PC-3 (cell line): ENCODE measurements at regions not wholly inside any gene's neighbourhood (a gene's known extent, or its start where the extent isn't known, plus 50 kb on each side); places are given as distances from the start of the nearest gene placed in this dataset.

ENCODE experiments used
- ATAC-seq: fragments of 200-7000 bp; cut with Tn5 transposase; 2 replicates; pipeline ENCODE4 v1.9.1; 2020; ENCODE audit warnings: mild to moderate bottlenecking, moderate library complexity
- BruUV-seq: library from RNA; stranded (reverse); fragments of 400-500 nt; replicated peaks from 2 replicates; lab custom pipeline; 2021; lab: Mats Ljungman, UMichigan
- CTCF ChIA-PET: fragments of 300-600 bp; sonication (Branson Sonifier 250); formaldehyde crosslinking; loops from one replicate; lab custom pipeline; 2022; ENCODE audit warnings: antibody characterized with exemption; lab: Charles Lee
- POLR2A ChIA-PET: fragments of 300-600 bp; sonication (Branson Sonifier 250); formaldehyde crosslinking; loops from one replicate; lab custom pipeline; 2022; ENCODE audit warnings: antibody characterized with exemption; ENCODE audit not compliant: unreplicated experiment; lab: Charles Lee
- DNase-seq: peaks from one replicate; pipeline ENCODE4 v3.0.0-alpha.2; 2015
- H2AFZ ChIP-seq: fragments of 300-600 bp; sonication (generic); 2 replicates; pipeline ENCODE4 v1.6.0; 2016; ENCODE audit warnings: antibody characterized with exemption, low read length
- H3F3A ChIP-seq: fragments of 300-600 bp; sonication (generic); one replicate; pipeline ENCODE4 v1.6.0; 2017; ENCODE audit warnings: antibody characterized with exemption, low read length, control low read depth, mild to moderate bottlenecking; ENCODE audit not compliant: unreplicated experiment
- H3K27ac ChIP-seq: fragments of 300-600 bp; sonication (generic); 2 replicates; pipeline ENCODE4 v1.5.1; 2016; ENCODE audit warnings: mild to moderate bottlenecking, low read length
- H3K27me3 ChIP-seq: fragments of 300-600 bp; sonication (generic); 2 replicates; pipeline ENCODE4 v1.6.1; 2016; ENCODE audit warnings: low read length, mixed read lengths
- H3K36me3 ChIP-seq: fragments of 300-600 bp; sonication (generic); 2 replicates; pipeline ENCODE4 v1.6.1; 2016; ENCODE audit warnings: low read depth, mixed run types, low read length, mixed read lengths
- H3K4me1 ChIP-seq: fragments of 300-600 bp; sonication (generic); 2 replicates; pipeline ENCODE4 v1.5.1; 2016; ENCODE audit warnings: low read length; ENCODE audit not compliant: insufficient read depth
- H3K4me2 ChIP-seq: fragments of 300-600 bp; sonication (generic); 2 replicates; pipeline ENCODE4 v1.6.0; 2016; ENCODE audit warnings: low read length
- H3K4me3 ChIP-seq: fragments of 300-600 bp; sonication (generic); 2 replicates; pipeline ENCODE4 v1.5.1; 2016; ENCODE audit warnings: mild to moderate bottlenecking, low read length, mixed read lengths
- H3K79me2 ChIP-seq: fragments of 300-600 bp; sonication (generic); 2 replicates; pipeline ENCODE4 v1.6.1; 2017; ENCODE audit warnings: low read length, mixed read lengths
- H3K9ac ChIP-seq: fragments of 300-600 bp; sonication (generic); 2 replicates; pipeline ENCODE4 v1.6.0; 2016; ENCODE audit warnings: mild to moderate bottlenecking, low read length
- H3K9me2 ChIP-seq: fragments of 300-600 bp; sonication (generic); replicated peaks from 2 replicates; pipeline ENCODE4 v1.6.1; 2016; ENCODE audit warnings: mixed run types, low read length, mixed read lengths
- H3K9me3 ChIP-seq: fragments of 300-600 bp; sonication (generic); 2 replicates; pipeline ENCODE4 v1.6.1; 2016; ENCODE audit warnings: low read length, mixed read lengths
- H4K20me1 ChIP-seq: fragments of 300-600 bp; sonication (generic); 2 replicates; pipeline ENCODE4 v1.6.1; 2016; ENCODE audit warnings: low read length, mixed read lengths
- EZH2 ChIP-seq: fragments of 300-600 bp; sonication (generic); IDR thresholded peaks from one replicate; pipeline ENCODE4 v1.6.1; 2017; ENCODE audit warnings: antibody characterized with exemption, mild to moderate bottlenecking, low read length; ENCODE audit not compliant: unreplicated experiment
- EZH2phosphoT487 ChIP-seq: fragments of 300-600 bp; sonication (generic); IDR thresholded peaks from 2 replicates; pipeline ENCODE4 v1.6.1; 2018; ENCODE audit warnings: mild to moderate bottlenecking, antibody characterized with exemption, low read length, borderline replicate concordance
- intact Hi-C: fragments of 100-400 bp; cut with micrococcal nuclease; formaldehyde crosslinking; loops from 2 replicates; pipeline ENCODE4 v1.9.0; 2023
- TF ChIP-seq, protein P1 (sequence below): fragments of 300-600 bp; sonication (generic); conservative IDR thresholded peaks from 2 replicates; pipeline ENCODE4 v1.5.1; 2017; ENCODE audit warnings: antibody characterized with exemption, low read depth, mild to moderate bottlenecking, low read length

DNA sequence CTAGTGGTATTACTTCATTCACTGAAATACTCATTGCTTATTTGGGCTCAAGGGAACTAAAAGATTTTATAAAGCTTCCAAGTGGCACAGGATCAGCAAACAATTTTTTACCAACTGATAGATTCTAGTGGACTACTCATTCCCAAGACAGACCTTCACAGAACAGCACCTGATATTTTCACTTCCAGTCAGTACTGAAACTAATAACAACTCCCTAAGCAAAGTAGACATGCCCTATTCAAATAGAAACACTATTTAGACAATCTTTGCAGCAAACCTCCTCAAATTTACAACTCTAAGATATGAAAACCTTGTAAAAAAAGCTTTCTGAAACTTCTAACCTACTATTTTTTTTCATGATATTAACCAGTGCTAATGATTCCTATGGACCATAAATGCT is 2345.8 kb downstream of the LRRC4C start:
- intact Hi-C loops: no loop called here

GRCh38 chr11:39102236-39102635 is 2357.2 kb downstream of the LRRC4C start:
- H3K4me2 ChIP-seq: no peak overlapping the region
- ATAC-seq: no peak
- no peak overlapping the region for H2AFZ ChIP-seq
- H4K20me1 ChIP-seq: no peaks in the 10 kb centered on the region
- no peak overlapping the region for H3K9ac ChIP-seq
- TF ChIP-seq, protein P1, sequence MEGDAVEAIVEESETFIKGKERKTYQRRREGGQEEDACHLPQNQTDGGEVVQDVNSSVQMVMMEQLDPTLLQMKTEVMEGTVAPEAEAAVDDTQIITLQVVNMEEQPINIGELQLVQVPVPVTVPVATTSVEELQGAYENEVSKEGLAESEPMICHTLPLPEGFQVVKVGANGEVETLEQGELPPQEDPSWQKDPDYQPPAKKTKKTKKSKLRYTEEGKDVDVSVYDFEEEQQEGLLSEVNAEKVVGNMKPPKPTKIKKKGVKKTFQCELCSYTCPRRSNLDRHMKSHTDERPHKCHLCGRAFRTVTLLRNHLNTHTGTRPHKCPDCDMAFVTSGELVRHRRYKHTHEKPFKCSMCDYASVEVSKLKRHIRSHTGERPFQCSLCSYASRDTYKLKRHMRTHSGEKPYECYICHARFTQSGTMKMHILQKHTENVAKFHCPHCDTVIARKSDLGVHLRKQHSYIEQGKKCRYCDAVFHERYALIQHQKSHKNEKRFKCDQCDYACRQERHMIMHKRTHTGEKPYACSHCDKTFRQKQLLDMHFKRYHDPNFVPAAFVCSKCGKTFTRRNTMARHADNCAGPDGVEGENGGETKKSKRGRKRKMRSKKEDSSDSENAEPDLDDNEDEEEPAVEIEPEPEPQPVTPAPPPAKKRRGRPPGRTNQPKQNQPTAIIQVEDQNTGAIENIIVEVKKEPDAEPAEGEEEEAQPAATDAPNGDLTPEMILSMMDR: no peak
- no peak for TF ChIP-seq EZH2phosphoT487
- no TSS peak for BruUV-seq
- intact Hi-C loops: no loop called here
- 0 out of 2 replicates have a peak, but pooled peaks cover 3% of the 10 kb centered on the region for H3K9me3 ChIP-seq
- no peak for DNase-seq
- H3K79me2 ChIP-seq: no peaks in the 10 kb centered on the region
- no peaks in the 10 kb centered on the region for H3K9me2 ChIP-seq
- no peaks in the 10 kb centered on the region for H3K27me3 ChIP-seq
- H3F3A ChIP-seq: no peaks in the 10 kb centered on the region
- no peaks in the 10 kb centered on the region for H3K36me3 ChIP-seq
- ChIA-PET CTCF (no interaction called here), POLR2A (no interaction called here)
- no peak overlapping the region for H3K4me3 ChIP-seq
- no peaks in the 10 kb centered on the region for H3K4me1 ChIP-seq
- H3K27ac ChIP-seq: no peak overlapping the region

More for the DNA sequence above, 2345.8 kb downstream of the LRRC4C start:
- Histone ChIP-seq H3K27ac (no peak overlapping the region), H2AFZ (no peak overlapping the region), H3K79me2 (no peaks in the 10 kb centered on the region), H3K9me3 (no peaks in the 10 kb centered on the region), H3K9ac (no peak overlapping the region), H3K4me2 (no peak overlapping the region), H3K9me2 (no peaks in the 10 kb centered on the region), H3K4me3 (no peak overlapping the region), H3K27me3 (no peaks in the 10 kb centered on the region), H3F3A (no peaks in the 10 kb centered on the region), H3K36me3 (no peaks in the 10 kb centered on the region), H4K20me1 (no peaks in the 10 kb centered on the region), H3K4me1 (no peaks in the 10 kb centered on the region)
- TF ChIP-seq, protein P1: no peak
- TF ChIP-seq EZH2phosphoT487: no peak
- no peak for TF ChIP-seq EZH2
- ChIA-PET CTCF (no interaction called here), POLR2A (no interaction called here)
- no peak for ATAC-seq
- BruUV-seq: no TSS peak
- DNase-seq: no peak

DNA sequence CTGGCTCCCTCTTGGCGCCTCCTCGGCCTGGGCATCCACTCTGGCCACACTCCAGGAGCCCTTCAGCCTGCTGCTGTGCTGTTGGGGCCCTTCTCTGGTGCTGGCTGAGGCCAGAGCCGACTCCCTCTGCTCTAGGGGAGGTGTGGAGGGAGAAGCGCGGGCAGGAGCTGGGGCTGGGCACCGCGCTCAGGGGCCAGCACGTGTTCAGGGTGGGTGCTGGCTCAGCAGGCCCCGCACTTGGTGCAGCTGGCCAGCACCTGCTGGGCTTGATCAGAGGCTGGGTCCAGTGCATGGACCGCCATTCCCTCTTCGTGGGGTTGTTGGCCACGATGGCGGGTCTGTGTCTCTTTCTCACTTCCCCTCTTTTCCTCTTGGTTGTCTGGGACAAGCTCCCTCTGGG is 2381.0 kb downstream of the LRRC4C start:
- no peak overlapping the region for H3K4me2 ChIP-seq
- H3K27me3 ChIP-seq: no peaks in the 10 kb centered on the region
- ATAC-seq: no peak
- TF ChIP-seq, protein P1: no peak
- TF ChIP-seq EZH2phosphoT487: no peak
- TF ChIP-seq EZH2: no peak
- H4K20me1 ChIP-seq: no peaks in the 10 kb centered on the region
- H3K27ac ChIP-seq: no peak overlapping the region
- DNase-seq: no peak
- BruUV-seq: no TSS peak
- no peaks in the 10 kb centered on the region for H3K36me3 ChIP-seq
- no peaks in the 10 kb centered on the region for H3K9me3 ChIP-seq
- H3K79me2 ChIP-seq: no peaks in the 10 kb centered on the region
- H3K4me1 ChIP-seq: no peaks in the 10 kb centered on the region
- POLR2A ChIA-PET: no interaction called here
- no peaks in the 10 kb centered on the region for H3F3A ChIP-seq
- intact Hi-C loops: no loop called here
- no peaks in the 10 kb centered on the region for H3K9me2 ChIP-seq
- H2AFZ ChIP-seq: no peak overlapping the region
- no peak overlapping the region for H3K4me3 ChIP-seq
- CTCF ChIA-PET: no interaction called here
- H3K9ac ChIP-seq: no peak overlapping the region
